Stomach (tissue), 4 donors: ENCODE measurements at regions not wholly inside any gene's neighbourhood (a gene's known extent, or its start where the extent isn't known, plus 50 kb on each side); places are given as distances from the start of the nearest gene placed in this dataset.

Source experiments
- CTCF ChIP-seq, 7 experiments: fragments of 450-650 bp in 4 of 7; fragments of 200-600 bp in 3 of 7; sonication (generic) in 3 of 7; IDR thresholded peaks; one replicate each; pipeline ENCODE4 v1.5.1; 2016 to 2019; ENCODE audit warnings: antibody characterized with exemption in 7 of 7, control low read depth in 2 of 7, mild to moderate bottlenecking in 1 of 7
- EP300 ChIP-seq: sonication (generic); formaldehyde crosslinking; IDR thresholded peaks from one replicate; pipeline ENCODE4 v1.6.1; 2017; ENCODE audit warnings: antibody characterized with exemption
- POLR2A ChIP-seq, 4 donors: fragments of 450-650 bp; IDR thresholded peaks; one replicate each; pipeline ENCODE4 v1.6.1; 2016; ENCODE audit warnings: antibody characterized with exemption in 4 of 4, control low read depth in 2 of 4, mild to moderate bottlenecking in 1 of 4, moderate library complexity in 1 of 4
- POLR2AphosphoS5 ChIP-seq, 3 donors: sonication (generic); formaldehyde crosslinking; IDR thresholded peaks; one replicate each; pipeline ENCODE4 v1.6.1; 2016; ENCODE audit warnings: antibody characterized with exemption in 3 of 3

- TF ChIP-seq CTCF (IDR thresholded peaks at IDR 0.05) (no peak), POLR2A (IDR thresholded peaks at IDR 0.05) (no peak), POLR2AphosphoS5 (IDR thresholded peaks at IDR 0.05) (no peak), EP300 (no peak)
Measured at GRCh38 chr12:30146561-30146960, 362.8 kb upstream of the TMTC1 start.
